GM21515 (cell line): ENCODE measurements at regions not wholly inside any gene's neighbourhood (a gene's known extent, or its start where the extent isn't known, plus 50 kb on each side); places are given as distances from the start of the nearest gene placed in this dataset.
"Not testable (repeated sequence)": the region's sequence is repeated elsewhere in the genome, so short reads cannot be mapped to it uniquely, and the experiment has no call there.

Experiments used
- ATAC-seq: cut with Tn5 transposase; IDR thresholded peaks from one replicate; pipeline ENCODE4 v1.9.1; 2021; ENCODE audit not compliant: unreplicated experiment

GRCh38 chr16:88328313-88328980 lies 54.3 kb upstream of the ZNF469 start:
- no peak for ATAC-seq

DNA sequence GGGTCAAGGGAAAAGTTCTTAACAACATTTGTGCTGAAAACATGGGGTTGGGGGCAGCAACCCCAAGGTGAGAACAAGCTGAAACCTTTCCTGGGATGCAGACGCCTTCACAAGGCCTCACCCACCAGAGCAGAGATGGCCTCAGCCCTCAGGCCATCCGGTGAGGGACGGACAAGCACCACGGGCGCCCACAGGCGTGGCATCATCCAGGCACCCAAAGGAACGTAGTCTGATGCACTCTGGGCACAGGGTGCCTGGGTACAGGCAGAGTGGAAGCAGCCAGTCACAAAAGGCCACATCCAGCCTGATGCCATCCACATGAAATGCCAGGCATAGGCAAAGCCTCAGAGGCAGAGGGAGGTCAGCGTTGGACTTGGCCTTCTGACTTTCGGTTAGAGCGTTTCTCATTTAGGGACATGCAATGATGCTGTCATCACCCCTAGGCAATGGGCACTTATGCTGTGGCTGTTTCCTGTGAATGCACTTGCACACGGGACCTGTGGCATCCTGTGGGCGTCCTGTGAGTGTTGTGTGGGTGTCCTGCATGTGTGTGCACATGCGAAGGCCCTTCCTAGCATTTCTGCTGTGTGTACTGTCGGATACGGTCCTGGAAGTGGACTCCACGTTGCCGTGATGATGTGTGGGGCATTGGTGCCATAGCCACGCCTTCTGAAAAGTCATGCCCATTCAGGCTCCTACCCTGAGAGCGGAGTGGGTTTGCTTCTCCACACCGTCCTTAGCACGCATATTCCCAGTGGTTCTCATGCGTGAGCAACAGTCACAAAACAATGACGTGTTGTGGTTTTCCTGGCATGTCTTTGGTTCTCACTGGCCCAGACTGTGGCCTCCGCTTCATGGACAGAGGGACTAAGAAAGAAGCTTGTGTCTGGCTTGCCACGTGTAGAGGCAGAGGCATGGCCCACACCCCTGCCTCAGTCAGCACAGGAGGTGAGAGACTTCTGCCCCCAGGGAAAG lies 52.7 kb upstream of the ZNF469 start:
- no peak for ATAC-seq

DNA sequence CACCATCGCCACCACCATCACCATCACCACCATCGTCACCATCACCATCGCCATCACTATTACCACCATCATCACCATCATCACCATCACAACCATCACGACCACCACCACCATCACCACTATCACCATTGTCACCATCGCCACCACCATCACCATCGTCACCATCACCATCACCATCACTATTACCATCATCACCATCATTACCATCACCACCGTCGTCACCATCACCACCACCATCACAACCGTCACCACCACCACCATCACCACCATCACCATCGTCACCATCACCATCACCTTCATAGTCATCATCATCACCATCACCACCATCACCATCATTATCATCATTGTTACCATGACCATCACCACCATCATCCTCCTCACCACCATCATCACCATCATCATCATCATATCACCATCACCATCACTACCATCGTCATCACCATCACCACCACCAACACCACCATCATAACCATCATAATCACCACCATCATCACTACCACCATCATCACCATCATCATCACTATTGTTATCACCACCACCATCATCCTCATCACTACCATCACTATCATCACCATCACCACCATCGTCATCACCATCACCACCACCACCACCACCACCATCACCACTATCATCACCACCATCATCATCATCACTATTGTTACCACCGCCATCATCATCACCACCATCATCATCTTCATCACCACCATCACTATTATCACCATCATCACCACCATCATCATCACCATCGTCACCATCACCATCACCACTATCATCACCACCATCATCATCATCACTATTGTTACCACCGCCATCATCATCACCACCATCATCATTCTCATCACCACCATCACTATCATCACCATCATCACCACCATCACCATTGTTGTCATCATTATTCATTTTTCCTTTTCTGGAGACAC lies 51.5 kb upstream of the ZNF469 start:
- ATAC-seq: no peak

GRCh38 chr16:88331989-88332920 lies 50.5 kb upstream of the ZNF469 start:
- ATAC-seq: no peak

DNA sequence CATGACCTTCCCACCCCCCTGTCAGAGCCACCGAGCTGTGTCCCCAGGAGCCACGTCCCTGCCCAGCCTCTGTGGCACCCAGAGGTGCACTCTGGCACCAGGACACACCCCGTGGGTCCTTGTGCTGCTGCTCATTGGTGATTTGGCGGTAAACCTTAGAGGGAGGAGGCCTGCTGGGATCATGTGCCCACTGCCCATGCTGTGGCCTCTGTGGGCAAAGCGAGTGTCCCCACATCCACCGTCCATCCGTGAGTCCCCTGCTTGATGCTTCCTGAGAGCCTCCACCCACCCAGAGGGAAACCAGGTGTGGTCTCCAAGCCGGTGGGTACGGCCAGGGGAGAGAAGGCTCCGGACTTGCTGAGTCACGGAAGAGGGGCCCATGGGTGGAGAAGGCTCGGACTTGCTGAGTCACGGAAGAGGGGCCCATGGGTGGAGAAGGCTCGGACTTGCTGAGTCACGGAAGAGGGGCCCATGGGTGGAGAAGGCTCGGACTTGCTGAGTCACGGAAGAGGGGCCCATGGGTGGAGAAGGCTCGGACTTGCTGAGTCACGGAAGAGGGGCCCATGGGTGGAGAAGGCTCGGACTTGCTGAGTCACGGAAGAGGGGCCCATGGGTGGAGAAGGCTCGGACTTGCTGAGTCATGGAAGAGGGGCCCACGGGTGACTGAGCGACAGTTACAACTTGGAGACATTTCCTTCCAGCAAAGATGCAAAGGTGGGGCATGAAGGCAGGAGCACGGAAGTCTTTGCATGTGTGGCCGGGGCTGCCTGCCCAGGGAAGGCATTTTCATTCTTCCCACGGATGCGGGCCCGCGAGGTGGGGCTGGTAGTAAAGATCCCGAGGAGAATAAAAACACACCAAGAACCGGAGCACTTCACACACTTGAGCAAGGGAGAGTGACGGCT lies 49.6 kb upstream of the ZNF469 start:
- ATAC-seq: not testable (repeated sequence)
